Head of caudate nucleus (tissue), 42 donors: ENCODE measurements at regions not wholly inside any gene's neighbourhood (a gene's known extent, or its start where the extent isn't known, plus 50 kb on each side); places are given as distances from the start of the nearest gene placed in this dataset.

Source experiments
- DNase-seq, 42 donors: peaks; one replicate each; pipeline versions ENCODE4 v3.0.0 to v3.0.0-alpha.2; 2020 to 2021; ENCODE audit warnings: mixed read lengths in 7 of 42
- intact Hi-C: fragments of 100-400 bp; cut with DNase I; formaldehyde crosslinking; loops from one replicate; pipeline ENCODE4 v1.15.0; 2022

DNA sequence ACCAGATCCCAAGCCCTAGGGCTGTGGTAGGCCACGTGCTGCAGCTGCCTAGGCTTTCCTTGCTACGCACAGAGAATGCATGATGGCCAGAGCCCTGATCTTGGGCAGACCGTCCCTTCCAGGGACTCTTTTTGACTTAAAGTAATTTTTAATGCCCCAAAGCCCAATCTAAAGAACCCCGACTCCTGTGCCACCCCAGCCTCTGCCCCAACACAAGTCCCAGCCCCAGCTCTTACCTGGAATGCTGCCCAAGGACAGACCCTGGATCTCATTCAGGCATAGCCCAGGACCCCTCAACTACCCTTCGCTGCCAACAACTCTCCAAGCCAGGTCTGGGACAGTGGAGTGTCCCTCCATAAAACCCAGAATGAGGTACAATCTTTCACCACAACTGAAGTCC lies 211.7 kb upstream of the B3GAT1 start:
- DNase-seq: peak in 1 of 42 donors; percentile 0
- intact Hi-C loops: no loop called here

DNA sequence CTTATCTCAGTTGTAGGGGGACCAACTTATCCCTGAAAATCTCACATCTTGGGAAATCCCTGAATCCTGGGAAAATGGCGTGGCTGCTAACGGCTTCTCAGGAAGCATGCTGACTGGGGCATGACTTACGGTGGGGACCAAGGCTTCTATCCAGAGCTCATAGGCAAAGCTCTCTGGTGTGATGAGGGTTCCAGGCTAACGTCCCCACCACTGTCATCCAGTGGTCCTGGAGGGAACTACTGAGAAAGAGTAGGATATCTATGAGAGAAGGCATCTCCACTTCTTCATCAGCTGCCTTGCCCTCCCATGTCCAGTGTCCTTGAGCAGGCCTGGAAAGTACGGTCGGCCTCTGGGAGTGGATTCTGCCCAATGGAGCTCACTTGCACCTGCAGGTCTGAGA lies 210.4 kb upstream of the B3GAT1 start:
- intact Hi-C loops: no loop called here
- DNase-seq: peak in 1 of 42 donors; percentile 11

DNA sequence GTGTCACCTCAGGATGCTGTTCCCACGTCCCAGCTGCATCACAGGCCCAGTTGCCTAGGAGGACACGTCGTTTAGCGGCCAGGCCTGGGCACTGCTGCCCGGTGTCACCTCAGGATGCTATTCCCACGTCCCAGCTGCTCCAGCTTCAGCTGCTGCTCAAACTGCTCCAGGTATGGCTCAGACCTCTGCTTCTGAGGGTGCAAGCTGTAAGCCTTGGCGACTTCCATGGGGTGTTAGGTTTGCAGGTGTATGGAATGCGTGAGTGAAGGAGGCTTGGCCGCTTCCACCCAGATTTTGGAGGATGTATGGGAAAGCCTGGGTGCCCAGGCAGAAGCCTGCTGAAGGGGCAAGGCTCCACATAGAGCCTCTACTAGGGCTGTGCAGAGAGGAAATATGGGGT lies 205.3 kb upstream of the B3GAT1 start:
- intact Hi-C loops: no loop called here
- peak in 1 of 42 donors; percentile 37 for DNase-seq

DNA sequence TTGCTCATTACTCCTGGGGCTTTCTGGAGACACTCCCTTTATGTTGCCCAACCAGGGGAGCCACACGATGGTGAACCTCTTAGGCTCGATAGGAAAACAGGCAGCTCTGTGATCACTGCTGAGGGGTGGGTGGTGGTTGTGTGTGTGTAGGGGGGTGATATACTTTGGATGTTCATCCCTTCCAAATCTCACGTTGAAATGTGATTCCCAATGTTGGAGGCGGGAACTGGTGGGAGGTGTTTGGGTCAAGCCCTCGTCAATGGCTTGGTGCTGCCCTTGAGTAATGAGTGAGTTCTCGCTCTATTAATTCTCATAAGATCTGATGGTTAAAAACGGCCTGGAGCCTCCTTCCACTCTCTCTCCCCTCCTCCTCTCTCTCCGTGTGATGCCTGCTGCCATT lies 204.0 kb upstream of the B3GAT1 start:
- intact Hi-C loops: no loop called here
- peak in 1 of 42 donors; percentile 32 for DNase-seq

DNA sequence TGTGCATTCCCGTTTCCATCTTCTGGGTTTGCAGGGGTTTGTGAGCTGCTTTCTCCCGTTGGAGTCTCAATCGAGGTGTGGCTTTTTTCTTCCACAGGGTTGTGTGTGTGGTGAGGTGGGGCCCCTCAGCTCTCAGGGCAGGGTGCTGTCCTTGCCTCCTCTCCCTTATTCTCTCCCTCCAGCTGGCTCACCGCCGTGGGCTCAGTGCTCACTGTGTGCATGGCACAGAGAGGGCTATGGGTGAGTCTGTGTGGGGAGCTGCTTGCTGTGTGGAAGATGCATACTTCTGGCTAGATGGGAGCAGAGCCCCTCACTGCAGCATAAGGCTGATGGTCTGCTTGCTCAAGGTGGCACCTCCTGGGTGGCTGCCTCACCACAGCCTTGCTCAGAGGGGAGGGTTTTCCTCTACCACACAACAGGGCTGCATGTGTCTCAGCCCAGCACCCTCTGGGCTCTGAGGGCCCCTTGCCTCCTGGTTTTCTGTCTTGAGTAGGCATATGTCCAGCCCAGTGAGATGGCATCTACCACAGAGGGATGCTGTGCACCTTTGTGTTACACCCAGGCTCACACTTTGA lies 203.1 kb upstream of the B3GAT1 start:
- intact Hi-C loops: no loop called here
- DNase-seq: no peak

DNA sequence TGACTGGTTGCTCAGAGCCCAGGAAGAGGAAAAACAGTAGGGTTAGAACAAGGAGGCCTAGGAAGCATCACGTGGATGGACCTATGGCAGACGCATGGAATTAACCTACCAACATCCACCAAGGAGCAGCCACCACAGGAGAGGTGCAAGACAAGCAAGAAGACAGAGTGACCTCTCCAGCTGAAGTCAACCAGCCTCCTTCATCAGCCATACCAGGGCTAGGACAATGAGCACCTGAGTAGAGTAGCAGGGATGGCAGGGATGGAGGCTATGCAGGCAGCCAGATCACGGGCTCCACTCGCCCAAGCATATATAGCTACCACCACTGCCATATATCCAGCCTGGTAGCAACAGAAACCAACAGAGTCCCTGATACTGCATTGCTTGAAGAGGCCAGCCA lies 202.1 kb upstream of the B3GAT1 start:
- intact Hi-C loops: no loop called here
- DNase-seq: peak in 1 of 42 donors; percentile 35

DNA sequence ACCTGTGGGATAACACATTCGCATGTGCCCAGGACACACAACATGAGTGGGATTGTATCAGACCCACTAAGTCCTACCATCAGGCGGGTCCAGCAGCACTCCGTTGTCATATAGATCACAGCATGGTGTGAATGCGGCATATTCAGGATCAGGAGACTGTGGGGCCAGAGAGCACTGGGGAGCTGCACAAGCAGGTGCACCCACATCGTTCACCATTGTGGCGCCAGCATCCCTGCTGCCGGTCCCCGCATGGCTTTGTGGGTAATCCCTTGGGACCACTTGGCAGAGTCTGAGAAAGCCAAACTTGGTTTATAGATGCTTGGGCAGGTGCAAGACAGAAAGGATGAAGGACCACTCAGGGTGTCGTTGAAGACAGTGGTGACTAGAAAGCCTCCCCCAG lies 201.6 kb upstream of the B3GAT1 start:
- DNase-seq: peak in 1 of 42 donors; percentile 39

DNA sequence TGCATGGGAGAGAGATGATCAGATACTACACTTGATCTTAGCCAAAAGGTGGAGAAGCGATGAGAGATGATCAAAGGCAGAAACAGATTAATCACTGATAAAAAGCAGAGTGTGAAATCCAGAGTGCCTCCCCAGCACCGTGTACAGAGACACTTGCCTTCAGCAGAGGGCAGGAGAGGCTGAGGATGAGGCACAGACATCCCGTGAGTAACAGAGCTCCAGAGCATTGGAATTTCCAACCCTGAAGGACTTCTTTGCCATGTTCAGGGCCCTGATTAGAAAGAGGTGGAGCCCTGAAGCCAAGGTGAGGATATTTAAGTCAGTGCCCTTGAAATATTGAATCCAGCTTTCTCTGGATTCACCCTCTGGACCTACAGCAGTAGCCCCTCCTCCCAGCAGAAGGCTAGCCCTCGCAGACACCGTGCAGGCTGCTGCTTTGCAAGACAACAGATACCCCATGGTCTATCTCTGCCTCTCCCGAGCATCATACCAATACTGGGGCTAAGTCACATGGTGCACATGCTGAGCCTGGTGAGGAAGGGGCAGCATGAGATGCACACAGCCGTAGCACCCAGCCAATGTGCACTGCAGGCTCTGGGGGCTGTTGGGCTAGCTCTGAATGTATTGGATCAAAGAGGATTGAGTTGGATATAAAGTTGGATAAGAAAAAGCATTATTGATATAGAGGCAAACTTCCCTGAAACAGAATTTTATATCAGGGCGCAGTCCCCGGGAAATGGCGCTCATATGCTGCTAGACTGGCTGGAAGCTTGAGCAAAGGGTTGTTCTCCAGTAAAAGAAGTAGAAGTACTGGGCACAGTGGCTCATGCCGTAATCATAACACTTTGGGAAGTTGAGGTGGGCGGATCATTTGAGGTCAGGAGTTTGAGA lies 200.3 kb upstream of the B3GAT1 start:
- intact Hi-C loops: no loop called here
- peak in 1 of 42 donors; percentile 28 for DNase-seq

More for the DNA sequence above, 201.6 kb upstream of the B3GAT1 start:
- intact Hi-C loops: no loop called here

DNA sequence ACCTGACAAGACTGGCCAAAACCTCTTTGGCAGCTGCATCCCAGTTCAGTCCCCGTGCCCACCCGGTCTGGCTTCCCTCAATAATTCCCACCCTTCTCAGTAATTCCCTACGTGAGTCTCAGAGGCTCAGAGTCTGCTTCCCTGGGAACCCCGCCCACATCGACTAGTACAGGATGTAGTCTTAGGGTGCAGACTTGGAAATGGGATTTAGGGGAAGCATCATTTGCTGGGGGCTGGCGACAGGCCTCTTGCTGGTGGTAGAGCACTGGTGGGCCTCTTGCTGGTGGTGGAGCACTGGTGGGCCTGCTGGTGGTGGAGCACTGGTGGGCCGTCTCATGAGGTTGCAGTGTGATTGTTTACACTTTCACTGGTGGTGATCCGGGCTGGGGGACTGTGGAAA lies 199.5 kb upstream of the B3GAT1 start:
- intact Hi-C loops: no loop called here
- DNase-seq: peak in 1 of 42 donors; percentile 33

DNA sequence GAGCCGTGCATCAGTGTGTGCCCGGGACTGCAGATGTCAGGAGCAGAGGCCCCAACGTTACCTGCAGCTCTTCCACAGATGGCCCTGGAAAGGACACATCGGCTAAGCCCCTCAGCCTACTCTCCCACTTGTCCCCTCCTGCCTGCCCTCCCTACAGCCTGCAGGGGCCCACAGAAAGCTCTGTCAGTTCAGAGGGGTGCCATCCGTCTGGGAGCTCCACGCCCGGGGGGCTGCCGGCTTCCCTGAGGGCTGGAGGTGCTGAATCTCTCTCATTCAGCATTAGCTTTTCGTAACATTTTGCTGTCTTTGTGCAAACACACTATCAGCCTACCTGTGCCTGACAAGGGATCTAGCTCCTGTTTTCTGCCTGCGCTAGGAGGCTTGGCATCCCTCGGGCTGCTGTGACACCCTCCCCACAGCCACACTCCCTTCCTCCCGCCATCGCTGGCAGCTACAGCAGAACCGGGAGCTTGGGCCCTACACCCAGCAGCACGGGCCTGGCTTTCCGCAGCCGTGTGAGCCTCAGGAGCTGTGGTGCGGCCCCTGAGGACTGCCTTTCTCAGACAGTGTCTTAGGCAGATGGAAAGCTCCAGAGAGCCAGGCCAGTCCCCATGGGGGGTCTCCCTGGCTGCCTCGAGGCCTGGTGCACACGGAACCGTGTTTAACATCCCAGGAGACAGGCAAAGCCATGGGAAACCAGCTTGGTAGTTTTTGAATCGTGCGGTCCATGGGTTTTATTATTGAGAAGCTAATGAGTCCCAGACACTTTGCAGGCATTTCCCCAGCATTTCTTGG lies 198.3 kb upstream of the B3GAT1 start:
- intact Hi-C loops: no loop called here
- DNase-seq: peak in 1 of 42 donors; percentile 27

DNA sequence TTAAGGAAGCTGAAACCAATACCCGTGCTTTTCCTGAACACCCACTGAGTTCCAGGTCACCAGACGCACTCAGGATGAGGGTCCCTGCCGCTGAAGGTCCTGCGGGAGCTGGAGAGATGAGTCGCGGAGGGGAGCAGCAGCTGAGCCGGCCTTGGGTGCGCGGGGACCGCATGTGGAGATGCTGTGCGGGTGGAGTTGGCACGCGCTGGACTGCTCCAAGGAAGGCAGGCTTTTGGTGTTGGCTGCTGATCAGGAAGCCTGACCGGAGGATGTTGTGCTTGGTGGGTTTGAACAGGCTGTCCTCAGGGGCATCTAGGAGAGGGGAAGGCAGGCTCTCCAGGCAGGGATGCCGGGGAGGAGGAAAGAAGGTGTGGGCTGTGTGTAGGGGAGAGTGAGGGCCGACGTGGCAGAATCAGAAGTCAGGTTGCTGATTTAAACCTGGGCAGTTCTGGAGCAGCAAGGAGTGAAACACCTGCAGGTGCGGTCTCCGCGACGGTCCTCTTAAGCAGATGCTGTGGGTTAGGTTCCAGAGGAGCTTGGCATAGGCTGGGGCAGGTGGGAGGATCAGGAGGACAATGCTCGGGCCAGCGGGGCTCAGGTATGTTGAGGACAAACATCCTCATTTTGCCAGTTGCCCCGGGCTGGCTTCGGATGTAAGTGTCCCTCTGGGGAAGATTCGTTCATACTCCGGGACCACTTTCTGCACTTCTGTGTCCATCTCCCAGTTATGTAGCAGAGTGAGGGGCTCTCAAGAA lies 197.5 kb upstream of the B3GAT1 start:
- DNase-seq: peak in 1 of 42 donors; percentile 40
- intact Hi-C loops: no loop called here

DNA sequence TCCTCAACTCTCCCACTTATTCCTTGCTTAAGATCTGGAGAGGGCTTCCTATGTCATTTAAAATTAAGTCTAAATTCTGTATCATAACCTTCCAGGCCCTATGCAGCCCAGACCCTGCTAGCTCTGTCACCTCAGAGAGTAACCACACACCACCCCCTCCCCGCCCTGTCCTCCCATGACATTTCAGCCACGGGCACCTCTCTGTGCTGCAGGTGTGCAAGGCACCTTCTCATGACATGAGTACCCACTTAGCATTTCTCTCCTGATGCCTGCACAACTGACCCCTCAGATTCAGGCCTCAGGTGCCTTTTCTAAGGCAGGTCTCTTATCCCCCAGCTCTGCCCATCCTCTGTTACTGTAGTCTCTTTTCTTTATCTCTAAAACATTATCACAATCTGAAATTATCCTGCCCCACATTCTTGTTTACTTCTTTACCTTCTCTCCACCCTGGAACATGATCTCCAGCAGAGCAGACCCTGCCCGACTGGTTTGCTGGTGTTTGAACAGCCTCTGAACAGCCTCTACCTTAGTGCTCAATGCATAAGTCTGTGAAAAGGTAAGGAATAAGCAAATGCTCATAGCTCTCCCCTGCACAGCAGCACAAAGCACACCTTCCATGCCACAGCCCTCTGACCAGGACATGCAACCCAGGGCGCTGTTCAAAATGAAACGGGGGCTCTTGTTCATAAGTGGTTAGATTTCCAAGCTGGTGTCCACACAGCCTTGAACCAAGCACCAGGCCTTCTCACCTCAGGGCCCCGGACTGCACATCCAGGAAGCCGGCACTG lies 196.1 kb upstream of the B3GAT1 start:
- DNase-seq: peak in 1 of 42 donors; percentile 31
- intact Hi-C loops: no loop called here

DNA sequence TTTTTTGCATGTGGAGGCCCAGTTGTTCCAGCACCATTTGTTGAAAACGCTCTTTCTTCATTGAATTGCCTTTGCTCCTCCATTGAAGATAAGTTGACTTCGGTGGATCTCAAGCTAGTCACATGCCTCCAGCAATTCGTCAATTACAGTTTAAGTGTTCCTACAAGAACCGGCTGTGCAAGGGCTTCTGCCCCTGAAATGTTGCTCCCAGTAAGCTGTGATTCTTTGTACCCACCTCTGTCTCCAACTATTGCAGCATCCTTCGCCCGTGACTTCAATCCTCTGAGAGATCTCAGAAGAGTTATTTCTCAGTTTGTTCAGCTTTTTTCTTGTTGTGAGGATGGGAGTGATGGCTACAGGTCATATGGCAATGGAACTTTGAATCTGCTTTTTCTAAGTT lies 194.2 kb upstream of the B3GAT1 start:
- peak in 1 of 42 donors; percentile 42 for DNase-seq
- intact Hi-C loops: no loop called here

DNA sequence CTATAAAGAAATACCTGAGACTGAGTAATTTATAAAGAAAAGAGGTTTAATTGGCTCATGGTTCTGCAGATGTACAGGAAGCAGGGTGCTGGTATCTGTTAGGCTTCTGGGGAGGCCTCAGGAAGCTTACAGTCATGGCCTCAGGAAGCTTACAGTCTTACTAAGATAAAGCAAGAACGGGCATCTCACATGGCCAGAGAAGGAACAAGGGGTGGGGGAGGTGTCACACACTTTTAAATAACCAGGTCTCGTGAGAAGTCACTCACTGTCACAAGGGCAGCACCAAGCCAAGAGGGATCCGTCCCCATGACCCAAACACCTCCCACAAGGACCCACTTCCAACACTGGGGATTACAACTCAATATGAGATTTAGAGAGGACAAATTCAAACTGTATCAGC lies 192.8 kb upstream of the B3GAT1 start:
- DNase-seq: no peak
- intact Hi-C loops: no loop called here

DNA sequence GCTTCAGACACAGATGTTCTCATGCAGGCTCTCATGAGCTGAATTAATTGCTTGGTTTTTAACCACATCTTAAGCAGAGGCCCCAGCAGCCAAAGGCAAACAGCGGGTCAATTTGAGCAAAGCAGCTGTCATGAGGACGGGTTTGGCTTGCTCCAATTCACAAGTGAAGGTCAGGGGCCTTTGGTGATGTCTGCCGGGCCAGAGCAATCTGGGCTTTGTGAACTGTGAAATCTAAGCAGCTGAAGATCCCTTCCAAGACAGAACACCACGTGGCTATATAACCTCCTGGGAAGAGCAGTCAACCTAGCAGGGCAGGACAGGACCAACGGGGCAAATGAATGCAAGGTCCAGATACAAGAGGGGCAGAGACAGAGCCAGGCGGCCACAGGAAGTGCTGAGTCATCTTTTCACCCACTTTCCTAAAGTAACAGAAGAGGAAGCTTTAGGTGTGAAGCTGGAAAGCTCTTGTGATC lies 187.3 kb upstream of the B3GAT1 start:
- peak in 1 of 42 donors; percentile 42 for DNase-seq
- intact Hi-C loops: no loop called here

DNA sequence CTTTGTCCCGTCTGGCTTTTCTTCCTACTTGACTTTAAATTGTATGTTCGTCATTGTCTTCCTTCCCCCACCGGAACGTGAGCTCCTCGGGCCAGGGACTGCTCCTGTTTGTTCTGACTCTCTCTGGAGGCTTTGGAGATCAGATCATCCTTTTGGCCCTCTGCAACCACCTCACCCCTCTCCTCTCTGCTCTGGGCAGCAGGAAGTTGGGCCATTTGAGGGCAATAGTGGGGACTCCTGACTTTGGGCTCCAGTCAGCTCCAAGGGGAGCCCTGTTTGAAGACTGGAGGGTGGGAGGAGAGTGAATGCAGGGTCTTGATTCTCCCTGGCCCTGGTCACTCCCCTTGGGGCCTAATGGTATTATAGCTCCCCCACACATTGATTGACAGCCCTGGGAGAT lies 186.3 kb upstream of the B3GAT1 start:
- peak in 1 of 42 donors; percentile 35 for DNase-seq
- intact Hi-C loops: no loop called here

DNA sequence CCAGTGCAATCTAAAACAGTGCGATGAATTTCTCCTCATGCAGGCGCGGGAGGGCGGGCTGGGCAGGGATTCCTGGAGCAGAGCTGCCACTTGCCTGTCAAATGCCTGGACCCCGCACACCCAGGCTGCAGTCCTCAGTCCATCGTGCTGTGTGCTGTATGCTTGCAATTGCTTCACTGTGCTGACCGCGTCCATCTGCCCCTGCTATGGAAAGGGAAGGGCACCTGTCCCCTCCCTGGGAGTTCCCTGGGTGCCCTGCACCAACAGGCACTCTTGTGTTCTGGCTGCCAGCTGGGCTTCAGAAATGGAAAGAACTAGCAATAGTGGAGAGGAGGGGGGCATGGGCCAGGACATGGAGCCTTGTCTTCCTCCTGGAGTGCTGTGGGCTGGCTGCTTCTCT lies 185.4 kb upstream of the B3GAT1 start:
- intact Hi-C loops: no loop called here
- DNase-seq: peak in 1 of 42 donors; percentile 40

DNA sequence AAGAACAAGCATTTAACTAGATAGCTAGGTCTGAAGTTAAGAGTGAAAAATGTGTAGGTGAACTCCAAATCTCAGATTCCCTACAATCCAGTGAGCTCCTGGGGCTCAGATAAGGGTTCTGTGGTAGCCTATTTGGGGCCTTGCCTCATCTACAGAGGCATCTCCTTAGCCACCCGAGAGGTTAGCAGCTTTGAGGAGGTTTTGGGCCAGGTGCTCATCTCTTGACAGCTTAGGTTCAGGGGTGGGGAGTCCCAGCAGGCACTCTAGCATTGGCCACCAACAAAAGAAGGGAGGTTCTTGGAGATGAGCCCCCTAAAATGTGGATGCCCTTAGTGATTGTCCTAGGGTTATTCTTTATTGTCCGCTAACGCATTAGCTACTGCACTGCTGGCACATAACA lies 184.4 kb upstream of the B3GAT1 start:
- intact Hi-C loops: no loop called here
- no peak for DNase-seq
